Right lobe of liver (tissue), 4 donors: ENCODE measurements at regions not wholly inside any gene's neighbourhood (a gene's known extent, or its start where the extent isn't known, plus 50 kb on each side); places are given as distances from the start of the nearest gene placed in this dataset.

Source experiments
- POLR2A ChIP-seq: fragments of 450-650 bp; IDR thresholded peaks from one replicate; pipeline ENCODE4 v1.6.1; 2017; ENCODE audit warnings: antibody characterized with exemption, mild to moderate bottlenecking
- TF ChIP-seq, protein P1 (sequence below), 4 donors: fragments of 200-600 bp in 3 of 4; fragments of 450-650 bp in 1 of 4; IDR thresholded peaks; one replicate each; pipeline versions ENCODE4 v1.5.1 to v1.8.0; 2016 to 2022; ENCODE audit warnings: antibody characterized with exemption in 4 of 4, mild to moderate bottlenecking in 2 of 4
- donor health status: DM: no; HTN: no; CAD: no.
- donor health status: DM: no; HTN: no; CAD: no.
- donor health status: DM: no; HTN: yes; CAD: no.

DNA sequence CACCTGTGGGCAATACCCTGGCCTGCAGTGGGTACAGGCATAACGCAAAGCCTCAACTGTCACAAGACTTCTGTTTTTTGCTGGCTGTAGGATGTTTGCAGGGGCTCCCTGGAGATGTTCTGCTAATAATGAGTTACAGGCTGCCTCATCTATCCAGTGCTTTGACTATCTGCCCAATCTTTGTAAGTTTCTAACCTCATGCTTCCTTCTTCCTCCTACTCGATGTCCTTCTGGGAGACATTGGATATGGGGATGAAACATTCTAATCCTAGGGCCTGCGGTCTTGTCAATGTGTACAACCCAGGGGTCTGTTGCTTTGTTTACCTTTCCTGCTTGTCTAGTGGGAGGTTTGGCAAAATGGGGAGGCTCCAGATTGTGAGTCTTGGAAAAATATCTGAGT lies 136.8 kb upstream of the TCF21 start:
- no peak for TF ChIP-seq POLR2A
- TF ChIP-seq, protein P1, sequence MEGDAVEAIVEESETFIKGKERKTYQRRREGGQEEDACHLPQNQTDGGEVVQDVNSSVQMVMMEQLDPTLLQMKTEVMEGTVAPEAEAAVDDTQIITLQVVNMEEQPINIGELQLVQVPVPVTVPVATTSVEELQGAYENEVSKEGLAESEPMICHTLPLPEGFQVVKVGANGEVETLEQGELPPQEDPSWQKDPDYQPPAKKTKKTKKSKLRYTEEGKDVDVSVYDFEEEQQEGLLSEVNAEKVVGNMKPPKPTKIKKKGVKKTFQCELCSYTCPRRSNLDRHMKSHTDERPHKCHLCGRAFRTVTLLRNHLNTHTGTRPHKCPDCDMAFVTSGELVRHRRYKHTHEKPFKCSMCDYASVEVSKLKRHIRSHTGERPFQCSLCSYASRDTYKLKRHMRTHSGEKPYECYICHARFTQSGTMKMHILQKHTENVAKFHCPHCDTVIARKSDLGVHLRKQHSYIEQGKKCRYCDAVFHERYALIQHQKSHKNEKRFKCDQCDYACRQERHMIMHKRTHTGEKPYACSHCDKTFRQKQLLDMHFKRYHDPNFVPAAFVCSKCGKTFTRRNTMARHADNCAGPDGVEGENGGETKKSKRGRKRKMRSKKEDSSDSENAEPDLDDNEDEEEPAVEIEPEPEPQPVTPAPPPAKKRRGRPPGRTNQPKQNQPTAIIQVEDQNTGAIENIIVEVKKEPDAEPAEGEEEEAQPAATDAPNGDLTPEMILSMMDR (IDR thresholded peaks at IDR 0.05) = no peak
